NB4 (cell line): ENCODE measurements at regions not wholly inside any gene's neighbourhood (a gene's known extent, or its start where the extent isn't known, plus 50 kb on each side); places are given as distances from the start of the nearest gene placed in this dataset.

Experiments
- CTCF ChIP-seq: IDR thresholded peaks from one replicate; pipeline ENCODE4 v1.5.1; 2012; ENCODE audit warnings: low read depth, low read length
- MAX ChIP-seq: IDR thresholded peaks from 2 replicates; pipeline ENCODE4 v1.6.1; 2011; ENCODE audit warnings: low read depth, low read length
- POLR2A ChIP-seq: IDR thresholded peaks from 2 replicates; pipeline ENCODE4 v1.6.1; 2011; ENCODE audit warnings: mild to moderate bottlenecking; ENCODE audit not compliant: insufficient read length; ENCODE audit errors: extremely low read depth

DNA sequence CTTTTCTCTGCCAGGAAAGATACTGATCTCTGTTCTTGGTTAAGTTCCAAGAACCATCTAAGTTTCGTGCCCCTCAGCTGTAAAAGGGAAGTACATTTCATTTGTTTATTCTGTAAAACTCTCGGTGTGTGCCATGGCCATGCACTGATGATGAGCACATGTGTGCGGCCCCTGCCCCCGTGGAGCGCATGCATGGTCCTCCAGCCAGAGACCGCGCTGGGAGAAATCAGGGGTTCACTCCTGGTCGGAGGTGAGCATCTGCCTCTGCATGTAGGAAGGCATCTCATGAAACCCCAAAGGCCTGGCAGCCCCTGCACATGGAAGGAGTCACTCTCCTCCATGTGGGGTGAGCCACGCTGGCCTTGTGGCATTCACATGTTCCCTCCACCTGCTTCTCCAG, 102.5 kb upstream of the RTL1 start:
- TF ChIP-seq POLR2A (no peak), CTCF (no peak), MAX (peak; percentile 69)
